ENCODE measurements at regions not wholly inside any gene's neighbourhood (a gene's known extent, or its start where the extent isn't known, plus 50 kb on each side); places are given as distances from the start of the nearest gene placed in this dataset.

- WGBS, 2 donors: 8 to 19% methylated on average over 2 of the region's 2 CpGs
- Histone ChIP-seq H3K36me3 (ENCODE audit: control insufficient read depth in 2 of 2, insufficient read depth in 2 of 2, low read length in 1 of 2) (no peaks in the 10 kb centered on the region), H3K27ac (ENCODE audit: low read depth in 2 of 2, low read length in 1 of 2) (no peak overlapping the region), H3K9me3 (ENCODE audit: control insufficient read depth in 2 of 2, insufficient read depth in 1 of 2, low read depth in 1 of 2, low read length in 1 of 2) (no peaks in the 10 kb centered on the region), H3K27me3 (ENCODE audit: control insufficient read depth in 1 of 2, insufficient read depth in 2 of 2, low read length in 2 of 2) (no peaks in the 10 kb centered on the region), H3K4me1 (ENCODE audit: control insufficient read depth in 2 of 2, insufficient read depth in 2 of 2, low read length in 1 of 2) (peaks cover 0 to 2% of the 10 kb centered on the region in 2 donors), H3K4me3 (ENCODE audit: low read depth in 1 of 2, low read length in 2 of 2) (no peak overlapping the region)
These were observed 61.6 kb upstream of the NOCT start for GRCh38 chr4:138953961-138954371.

GRCh38 chr4:138952411-138952810, 63.2 kb upstream of the NOCT start:
- no peak overlapping the region for H3K4me3 ChIP-seq (ENCODE audit: low read depth in 1 of 2, low read length in 2 of 2)
- no peaks in the 10 kb centered on the region for H3K36me3 ChIP-seq (ENCODE audit: control insufficient read depth in 2 of 2, insufficient read depth in 2 of 2, low read length in 1 of 2)
- H3K27ac ChIP-seq (ENCODE audit: low read depth in 2 of 2, low read length in 1 of 2): no peak overlapping the region
- peaks cover 0 to 2% of the 10 kb centered on the region in 2 donors for H3K4me1 ChIP-seq (ENCODE audit: control insufficient read depth in 2 of 2, insufficient read depth in 2 of 2, low read length in 1 of 2)
- no peaks in the 10 kb centered on the region for H3K9me3 ChIP-seq (ENCODE audit: control insufficient read depth in 2 of 2, insufficient read depth in 1 of 2, low read depth in 1 of 2, low read length in 1 of 2)
- no peaks in the 10 kb centered on the region for H3K27me3 ChIP-seq (ENCODE audit: control insufficient read depth in 1 of 2, insufficient read depth in 2 of 2, low read length in 2 of 2)

GRCh38 chr4:138951764-138952163, 63.8 kb upstream of the NOCT start:
- Histone ChIP-seq H3K36me3 (ENCODE audit: control insufficient read depth in 2 of 2, insufficient read depth in 2 of 2, low read length in 1 of 2) (no peaks in the 10 kb centered on the region), H3K27ac (ENCODE audit: low read depth in 2 of 2, low read length in 1 of 2) (no peak overlapping the region), H3K27me3 (ENCODE audit: control insufficient read depth in 1 of 2, insufficient read depth in 2 of 2, low read length in 2 of 2) (no peaks in the 10 kb centered on the region), H3K4me3 (ENCODE audit: low read depth in 1 of 2, low read length in 2 of 2) (no peak overlapping the region), H3K4me1 (ENCODE audit: control insufficient read depth in 2 of 2, insufficient read depth in 2 of 2, low read length in 1 of 2) (peaks cover 0 to 2% of the 10 kb centered on the region in 2 donors), H3K9me3 (ENCODE audit: control insufficient read depth in 2 of 2, insufficient read depth in 1 of 2, low read depth in 1 of 2, low read length in 1 of 2) (no peaks in the 10 kb centered on the region)
- 53 to 55% methylated on average over 1 of the region's 1 CpG for WGBS, 2 donors

GRCh38 chr4:138949866-138950265, 65.7 kb upstream of the NOCT start:
- H3K9me3 ChIP-seq (ENCODE audit: control insufficient read depth in 2 of 2, insufficient read depth in 1 of 2, low read depth in 1 of 2, low read length in 1 of 2): no peaks in the 10 kb centered on the region
- H3K27ac ChIP-seq (ENCODE audit: low read depth in 2 of 2, low read length in 1 of 2): no peak overlapping the region
- no peaks in the 10 kb centered on the region for H3K27me3 ChIP-seq (ENCODE audit: control insufficient read depth in 1 of 2, insufficient read depth in 2 of 2, low read length in 2 of 2)
- H3K4me1 ChIP-seq (ENCODE audit: control insufficient read depth in 2 of 2, insufficient read depth in 2 of 2, low read length in 1 of 2): peaks cover 0 to 2% of the 10 kb centered on the region in 2 donors
- H3K36me3 ChIP-seq (ENCODE audit: control insufficient read depth in 2 of 2, insufficient read depth in 2 of 2, low read length in 1 of 2): no peaks in the 10 kb centered on the region
- 87 to 93% methylated on average over 4 of the region's 4 CpGs for WGBS, 2 donors
- H3K4me3 ChIP-seq (ENCODE audit: low read depth in 1 of 2, low read length in 2 of 2): no peak overlapping the region

GRCh38 chr4:138948918-138949317, 66.7 kb upstream of the NOCT start:
- Histone ChIP-seq H3K4me1 (ENCODE audit: control insufficient read depth in 2 of 2, insufficient read depth in 2 of 2, low read length in 1 of 2) (peaks cover 0 to 2% of the 10 kb centered on the region in 2 donors), H3K4me3 (ENCODE audit: low read depth in 1 of 2, low read length in 2 of 2) (no peak overlapping the region), H3K9me3 (ENCODE audit: control insufficient read depth in 2 of 2, insufficient read depth in 1 of 2, low read depth in 1 of 2, low read length in 1 of 2) (no peaks in the 10 kb centered on the region), H3K27me3 (ENCODE audit: control insufficient read depth in 1 of 2, insufficient read depth in 2 of 2, low read length in 2 of 2) (no peaks in the 10 kb centered on the region), H3K36me3 (ENCODE audit: control insufficient read depth in 2 of 2, insufficient read depth in 2 of 2, low read length in 1 of 2) (no peaks in the 10 kb centered on the region), H3K27ac (ENCODE audit: low read depth in 2 of 2, low read length in 1 of 2) (no peak overlapping the region)
- WGBS, 2 donors: 75 to 85% methylated on average over 2 of the region's 2 CpGs

- Histone ChIP-seq H3K9me3 (ENCODE audit: control insufficient read depth in 2 of 2, insufficient read depth in 1 of 2, low read depth in 1 of 2, low read length in 1 of 2) (no peaks in the 10 kb centered on the region), H3K4me3 (ENCODE audit: low read depth in 1 of 2, low read length in 2 of 2) (no peak overlapping the region), H3K36me3 (ENCODE audit: control insufficient read depth in 2 of 2, insufficient read depth in 2 of 2, low read length in 1 of 2) (no peaks in the 10 kb centered on the region), H3K4me1 (ENCODE audit: control insufficient read depth in 2 of 2, insufficient read depth in 2 of 2, low read length in 1 of 2) (no peaks in the 10 kb centered on the region), H3K27me3 (ENCODE audit: control insufficient read depth in 1 of 2, insufficient read depth in 2 of 2, low read length in 2 of 2) (no peaks in the 10 kb centered on the region), H3K27ac (ENCODE audit: low read depth in 2 of 2, low read length in 1 of 2) (no peak overlapping the region)
- WGBS, 2 donors: 86 to 95% methylated on average over 1 of the region's 1 CpG
These were observed 69.3 kb upstream of the NOCT start for GRCh38 chr4:138946306-138946705.

- WGBS, 2 donors: 76 to 89% methylated on average over 1 of the region's 1 CpG
- Histone ChIP-seq H3K9me3 (ENCODE audit: control insufficient read depth in 2 of 2, insufficient read depth in 1 of 2, low read depth in 1 of 2, low read length in 1 of 2) (no peaks in the 10 kb centered on the region), H3K27me3 (ENCODE audit: control insufficient read depth in 1 of 2, insufficient read depth in 2 of 2, low read length in 2 of 2) (no peaks in the 10 kb centered on the region), H3K36me3 (ENCODE audit: control insufficient read depth in 2 of 2, insufficient read depth in 2 of 2, low read length in 1 of 2) (no peaks in the 10 kb centered on the region), H3K27ac (ENCODE audit: low read depth in 2 of 2, low read length in 1 of 2) (no peak overlapping the region), H3K4me3 (ENCODE audit: low read depth in 1 of 2, low read length in 2 of 2) (no peak overlapping the region), H3K4me1 (ENCODE audit: control insufficient read depth in 2 of 2, insufficient read depth in 2 of 2, low read length in 1 of 2) (no peaks in the 10 kb centered on the region)
These were observed 69.7 kb upstream of the NOCT start for GRCh38 chr4:138945840-138946239.

GRCh38 chr4:138945401-138945800, 70.2 kb upstream of the NOCT start:
- no peaks in the 10 kb centered on the region for H3K9me3 ChIP-seq (ENCODE audit: control insufficient read depth in 2 of 2, insufficient read depth in 1 of 2, low read depth in 1 of 2, low read length in 1 of 2)
- no peak overlapping the region for H3K4me3 ChIP-seq (ENCODE audit: low read depth in 1 of 2, low read length in 2 of 2)
- no peaks in the 10 kb centered on the region for H3K4me1 ChIP-seq (ENCODE audit: control insufficient read depth in 2 of 2, insufficient read depth in 2 of 2, low read length in 1 of 2)
- 58 to 63% methylated on average over 2 of the region's 2 CpGs for WGBS, 2 donors
- H3K27me3 ChIP-seq (ENCODE audit: control insufficient read depth in 1 of 2, insufficient read depth in 2 of 2, low read length in 2 of 2): no peaks in the 10 kb centered on the region
- H3K27ac ChIP-seq (ENCODE audit: low read depth in 2 of 2, low read length in 1 of 2): no peak overlapping the region
- no peaks in the 10 kb centered on the region for H3K36me3 ChIP-seq (ENCODE audit: control insufficient read depth in 2 of 2, insufficient read depth in 2 of 2, low read length in 1 of 2)

- no peak overlapping the region for H3K4me3 ChIP-seq (ENCODE audit: low read depth in 1 of 2, low read length in 2 of 2)
- 90 to 91% methylated on average over 5 of the region's 5 CpGs for WGBS, 2 donors
- no peaks in the 10 kb centered on the region for H3K9me3 ChIP-seq (ENCODE audit: control insufficient read depth in 2 of 2, insufficient read depth in 1 of 2, low read depth in 1 of 2, low read length in 1 of 2)
- no peaks in the 10 kb centered on the region for H3K4me1 ChIP-seq (ENCODE audit: control insufficient read depth in 2 of 2, insufficient read depth in 2 of 2, low read length in 1 of 2)
- no peaks in the 10 kb centered on the region for H3K36me3 ChIP-seq (ENCODE audit: control insufficient read depth in 2 of 2, insufficient read depth in 2 of 2, low read length in 1 of 2)
- H3K27me3 ChIP-seq (ENCODE audit: control insufficient read depth in 1 of 2, insufficient read depth in 2 of 2, low read length in 2 of 2): no peaks in the 10 kb centered on the region
- no peak overlapping the region for H3K27ac ChIP-seq (ENCODE audit: low read depth in 2 of 2, low read length in 1 of 2)
These were observed 71.7 kb upstream of the NOCT start for GRCh38 chr4:138943893-138944292.

- H3K27ac ChIP-seq (ENCODE audit: low read depth in 2 of 2, low read length in 1 of 2): no peak overlapping the region
- WGBS, 2 donors: 94 to 95% methylated on average over 1 of the region's 1 CpG
- H3K4me1 ChIP-seq (ENCODE audit: control insufficient read depth in 2 of 2, insufficient read depth in 2 of 2, low read length in 1 of 2): no peaks in the 10 kb centered on the region
- no peak overlapping the region for H3K4me3 ChIP-seq (ENCODE audit: low read depth in 1 of 2, low read length in 2 of 2)
- H3K36me3 ChIP-seq (ENCODE audit: control insufficient read depth in 2 of 2, insufficient read depth in 2 of 2, low read length in 1 of 2): no peaks in the 10 kb centered on the region
- no peaks in the 10 kb centered on the region for H3K9me3 ChIP-seq (ENCODE audit: control insufficient read depth in 2 of 2, insufficient read depth in 1 of 2, low read depth in 1 of 2, low read length in 1 of 2)
- no peaks in the 10 kb centered on the region for H3K27me3 ChIP-seq (ENCODE audit: control insufficient read depth in 1 of 2, insufficient read depth in 2 of 2, low read length in 2 of 2)
These were observed 74.5 kb upstream of the NOCT start for GRCh38 chr4:138941037-138941436.
